ENCODE measurements at regions not wholly inside any gene's neighbourhood (a gene's known extent, or its start where the extent isn't known, plus 50 kb on each side); places are given as distances from the start of the nearest gene placed in this dataset.
A peak's percentile ranks its signal among the peaks of the same experiment; 100 is the strongest.

DNA sequence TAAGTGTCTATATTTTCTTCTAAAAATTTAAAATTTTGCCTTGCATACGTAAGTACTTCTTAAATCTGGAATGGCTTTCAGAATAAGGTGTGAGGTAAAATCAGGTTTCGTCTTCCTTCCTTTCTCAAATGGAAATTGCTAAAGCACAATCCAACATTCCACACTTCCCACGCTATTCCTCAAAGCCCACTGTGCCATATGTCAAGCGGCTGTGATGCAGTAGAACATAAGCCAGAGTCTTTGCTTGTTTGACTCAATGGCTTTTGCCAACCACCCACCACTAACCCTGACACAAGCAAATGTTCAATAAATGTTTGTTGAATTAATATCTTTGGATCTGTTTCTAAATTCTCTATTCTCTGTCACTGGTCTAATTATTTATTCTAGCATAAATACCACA is 1199.7 kb upstream of the TENM3 start:
- in situ Hi-C loops (cut with MboI; ENCODE audit: low pct_unique_long_range_greater_than_20kb in 2 of 9, low sequenced_read_pairs in 9 of 9, unreplicated experiment in 9 of 9) = no loop called here
- no peaks in the 10 kb centered on the region for H3K4me1 ChIP-seq (replicated peaks in 1 of 2)
- H3K27ac ChIP-seq = no peak overlapping the region
- no peak for ATAC-seq (replicated peaks in 6 of 8)
- 22 to 100% (median 90%) methylated on average over 2 to 4 of the region's 4 CpGs for WGBS, 10 experiments
- H3K4me3 ChIP-seq = no peak overlapping the region

DNA sequence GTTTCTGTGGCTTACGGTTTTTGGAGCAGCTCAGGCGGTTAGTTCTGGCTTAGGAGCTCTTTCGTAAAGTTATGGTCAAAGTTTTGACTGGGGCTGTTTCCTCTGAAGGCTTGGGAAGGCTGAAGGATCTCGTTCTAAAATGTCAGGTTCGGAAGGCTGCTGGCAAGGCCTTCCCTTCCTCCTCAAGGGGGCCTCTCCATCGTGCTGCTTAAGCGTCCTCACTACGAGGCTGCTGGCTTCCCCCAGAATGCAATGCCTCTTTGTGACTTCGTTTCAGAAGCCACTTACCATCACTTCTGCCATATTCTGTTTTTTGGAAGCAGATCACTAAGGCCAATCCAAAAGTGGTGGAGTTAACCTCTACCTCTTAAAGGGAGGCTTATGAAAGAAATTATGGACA is 1196.4 kb upstream of the TENM3 start:
- ATAC-seq (replicated peaks in 6 of 8) = no peak
- in situ Hi-C loops (cut with MboI; ENCODE audit: low pct_unique_long_range_greater_than_20kb in 2 of 9, low sequenced_read_pairs in 9 of 9, unreplicated experiment in 9 of 9) = no loop called here
- Histone ChIP-seq H3K27ac (no peak overlapping the region), H3K4me3 (no peak overlapping the region), H3K4me1 (replicated peaks in 1 of 2) (no peaks in the 10 kb centered on the region)
- WGBS, 10 experiments = 14 to 100% (median 86%) methylated on average over 3 to 9 of the region's 9 CpGs; no CpG with 5 or more reads in 2 of the 10 experiments

DNA sequence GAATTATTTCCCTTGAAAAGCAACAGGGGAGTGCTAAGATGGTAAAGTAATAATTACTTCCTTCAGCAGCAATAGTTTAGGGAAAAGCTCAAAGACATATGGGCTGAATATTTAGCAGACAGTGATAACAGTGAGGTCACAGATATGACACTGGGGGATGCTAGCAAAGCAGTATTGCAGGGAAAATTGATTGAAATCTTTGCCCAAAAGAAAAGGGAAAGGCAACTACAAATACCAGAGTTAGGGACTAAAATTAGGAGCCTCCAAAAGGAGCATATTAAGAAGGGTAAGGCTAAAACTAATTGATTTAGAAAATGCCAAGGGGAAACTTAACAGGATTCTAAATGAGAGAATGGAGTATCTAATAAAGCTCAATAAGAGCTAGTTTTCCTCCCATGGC is 1191.3 kb upstream of the TENM3 start:
- in situ Hi-C loops (cut with MboI; ENCODE audit: low pct_unique_long_range_greater_than_20kb in 2 of 9, low sequenced_read_pairs in 9 of 9, unreplicated experiment in 9 of 9) = no loop called here
- H3K4me1 ChIP-seq (replicated peaks in 1 of 2) = no peaks in the 10 kb centered on the region
- no peak overlapping the region for H3K27ac ChIP-seq
- no peak overlapping the region for H3K4me3 ChIP-seq
- no peak for ATAC-seq (replicated peaks in 6 of 8)

- ATAC-seq (replicated peaks in 6 of 8) = no peak
- 11 to 100% (median 71%) methylated on average over 1 of the region's 1 CpG; no CpG with 5 or more reads in 1 of the 10 experiments for WGBS, 10 experiments
- Histone ChIP-seq H3K4me1 (replicated peaks in 1 of 2) (peaks cover 0 to 5% of the 10 kb centered on the region in 2 donors), H3K27ac (no peak overlapping the region), H3K4me3 (no peak overlapping the region)
- in situ Hi-C loops (cut with MboI; ENCODE audit: low pct_unique_long_range_greater_than_20kb in 2 of 9, low sequenced_read_pairs in 9 of 9, unreplicated experiment in 9 of 9) = no loop called here
Observed at GRCh38 chr4:181061787-181062186, 1181.4 kb upstream of the TENM3 start.

DNA sequence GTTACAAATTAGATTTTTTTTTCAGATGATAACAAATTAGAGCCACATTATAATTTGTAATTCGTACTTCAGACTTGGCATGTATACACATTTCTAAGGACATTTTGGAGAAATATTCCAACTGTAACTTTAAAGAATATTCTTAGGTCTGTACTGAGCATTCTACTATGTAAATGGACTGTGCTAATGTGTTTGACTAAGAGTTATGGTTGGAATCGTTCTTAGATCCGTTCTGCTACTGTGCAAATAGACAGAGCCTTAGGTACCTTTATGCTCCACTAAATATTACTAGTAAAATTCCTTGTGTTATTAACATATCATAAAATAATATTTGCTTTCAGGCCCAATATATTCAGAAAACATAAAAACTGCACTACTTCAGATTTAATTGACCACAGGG is 1180.0 kb upstream of the TENM3 start:
- WGBS, 10 experiments = 0 to 100% (median 63%) methylated on average over 1 to 3 of the region's 3 CpGs
- H3K4me1 ChIP-seq (replicated peaks in 1 of 2) = peaks cover 0 to 5% of the 10 kb centered on the region in 2 donors
- ATAC-seq (replicated peaks in 6 of 8) = peak in 3 of 8 experiments; percentile 63 to 99 (median 73)
- H3K27ac ChIP-seq = no peak overlapping the region
- in situ Hi-C loops (cut with MboI; ENCODE audit: low pct_unique_long_range_greater_than_20kb in 2 of 9, low sequenced_read_pairs in 9 of 9, unreplicated experiment in 9 of 9) = no loop called here
- H3K4me3 ChIP-seq = no peak overlapping the region

- peaks cover 6 to 22% of the 10 kb centered on the region in 2 donors for H3K4me1 ChIP-seq (replicated peaks in 1 of 2)
- H3K4me3 ChIP-seq = no peak overlapping the region
- H3K27ac ChIP-seq = peak overlapping the region in 1 of 2 donors; percentile 50
- in situ Hi-C loops (cut with MboI; ENCODE audit: low pct_unique_long_range_greater_than_20kb in 2 of 9, low sequenced_read_pairs in 9 of 9, unreplicated experiment in 9 of 9) = no loop called here
- ATAC-seq (replicated peaks in 6 of 8) = no peak
Observed at GRCh38 chr4:181077341-181077740, 1165.9 kb upstream of the TENM3 start.

- WGBS, 10 experiments = 0 to 71% (median 33%) methylated on average over 1 of the region's 1 CpG; no CpG with 5 or more reads in 5 of the 10 experiments
Observed at GRCh38 chr4:181078196-181078595, 1165.0 kb upstream of the TENM3 start.

GRCh38 chr4:181083757-181084361 is 1159.3 kb upstream of the TENM3 start:
- no peak overlapping the region for H3K4me3 ChIP-seq
- no peak overlapping the region for H3K27ac ChIP-seq
- peak in 3 of 8 experiments; percentile 36 to 83 (median 55) for ATAC-seq (replicated peaks in 6 of 8)
- WGBS, 10 experiments = 4 to 100% (median 82%) methylated on average over 1 to 6 of the region's 6 CpGs; no CpG with 5 or more reads in 1 of the 10 experiments
- H3K4me1 ChIP-seq (replicated peaks in 1 of 2) = no peaks in the 10 kb centered on the region
- in situ Hi-C loops (cut with MboI; ENCODE audit: low pct_unique_long_range_greater_than_20kb in 2 of 9, low sequenced_read_pairs in 9 of 9, unreplicated experiment in 9 of 9) = no loop called here

More at GRCh38 chr4:181078196-181078595, 1165.0 kb upstream of the TENM3 start:
- Histone ChIP-seq H3K4me3 (no peak overlapping the region), H3K4me1 (replicated peaks in 1 of 2) (peaks cover 6 to 22% of the 10 kb centered on the region in 2 donors), H3K27ac (no peak overlapping the region)
- in situ Hi-C loops (cut with MboI; ENCODE audit: low pct_unique_long_range_greater_than_20kb in 2 of 9, low sequenced_read_pairs in 9 of 9, unreplicated experiment in 9 of 9) = no loop called here
- peak in 6 of 8 experiments; percentile 42 to 98 (median 98) for ATAC-seq (replicated peaks in 6 of 8)

DNA sequence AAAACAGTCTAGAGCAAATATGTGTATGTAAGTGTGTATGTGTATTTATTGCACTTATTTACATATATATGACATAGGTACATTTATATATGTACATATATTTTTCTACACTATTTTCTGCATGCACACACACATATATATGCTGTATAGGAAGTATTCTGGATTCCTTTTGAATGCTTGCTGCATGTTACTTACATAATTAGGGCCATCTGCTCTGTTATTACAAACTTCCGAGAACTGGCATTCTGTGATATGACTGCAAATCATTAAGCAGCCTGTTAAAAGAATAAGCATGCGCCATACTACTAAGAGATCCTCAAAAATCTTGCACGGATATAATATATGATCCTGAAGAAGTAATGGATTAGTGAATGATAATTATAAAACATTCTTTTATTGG is 1157.6 kb upstream of the TENM3 start:
- ATAC-seq (replicated peaks in 6 of 8) = peak in 3 of 8 experiments; percentile 8 to 88 (median 16)
- in situ Hi-C loops (cut with MboI; ENCODE audit: low pct_unique_long_range_greater_than_20kb in 2 of 9, low sequenced_read_pairs in 9 of 9, unreplicated experiment in 9 of 9) = no loop called here
- H3K27ac ChIP-seq = no peak overlapping the region
- H3K4me3 ChIP-seq = no peak overlapping the region
- no peaks in the 10 kb centered on the region for H3K4me1 ChIP-seq (replicated peaks in 1 of 2)
- WGBS, 10 experiments = 0 to 95% (median 72%) methylated on average over 2 to 3 of the region's 3 CpGs; no CpG with 5 or more reads in 2 of the 10 experiments

DNA sequence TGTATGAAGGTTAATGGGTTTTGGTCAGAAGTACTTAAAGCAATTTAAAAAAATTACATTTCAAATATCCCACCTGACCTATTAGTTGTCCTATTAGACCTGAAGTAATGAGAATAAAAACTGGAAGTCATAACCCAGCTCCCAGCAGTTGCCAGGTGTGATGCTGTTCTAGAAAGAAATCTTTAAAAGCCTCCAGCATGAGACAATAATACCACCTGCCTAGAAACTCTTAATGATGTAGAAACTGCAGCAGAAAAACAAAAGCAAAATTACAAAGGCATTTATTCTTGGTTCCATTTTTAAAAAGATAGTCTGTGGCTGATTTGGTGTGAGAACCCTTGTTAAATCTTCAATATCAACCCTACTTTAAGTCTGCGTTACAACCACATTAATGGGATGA is 1137.7 kb upstream of the TENM3 start:
- WGBS, 10 experiments = 14 to 100% (median 87%) methylated on average over 1 of the region's 1 CpG; no CpG with 5 or more reads in 2 of the 10 experiments
- H3K4me3 ChIP-seq = no peak overlapping the region
- no peak for ATAC-seq (replicated peaks in 6 of 8)
- H3K4me1 ChIP-seq (replicated peaks in 1 of 2) = no peaks in the 10 kb centered on the region
- in situ Hi-C loops (cut with MboI; ENCODE audit: low pct_unique_long_range_greater_than_20kb in 2 of 9, low sequenced_read_pairs in 9 of 9, unreplicated experiment in 9 of 9) = no loop called here
- no peak overlapping the region for H3K27ac ChIP-seq

GRCh38 chr4:181106398-181106797 is 1136.8 kb upstream of the TENM3 start:
- in situ Hi-C loops (cut with MboI; ENCODE audit: low pct_unique_long_range_greater_than_20kb in 2 of 9, low sequenced_read_pairs in 9 of 9, unreplicated experiment in 9 of 9) = no loop called here
- Histone ChIP-seq H3K4me1 (replicated peaks in 1 of 2) (no peaks in the 10 kb centered on the region), H3K4me3 (no peak overlapping the region), H3K27ac (no peak overlapping the region)
- WGBS, 10 experiments = 8 to 100% (median 88%) methylated on average over 1 to 2 of the region's 2 CpGs; no CpG with 5 or more reads in 1 of the 10 experiments
- ATAC-seq (replicated peaks in 6 of 8) = peak in 5 of 8 experiments; percentile 36 to 74 (median 46)

GRCh38 chr4:181108237-181108636 is 1135.0 kb upstream of the TENM3 start:
- no peak overlapping the region for H3K4me3 ChIP-seq
- H3K4me1 ChIP-seq (replicated peaks in 1 of 2) = no peaks in the 10 kb centered on the region
- WGBS, 10 experiments = 18 to 100% (median 72%) methylated on average over 1 to 2 of the region's 3 CpGs; no CpG with 5 or more reads in 1 of the 10 experiments
- H3K27ac ChIP-seq = no peak overlapping the region
- ATAC-seq (replicated peaks in 6 of 8) = no peak
- in situ Hi-C loops (cut with MboI; ENCODE audit: low pct_unique_long_range_greater_than_20kb in 2 of 9, low sequenced_read_pairs in 9 of 9, unreplicated experiment in 9 of 9) = no loop called here

- no peaks in the 10 kb centered on the region for H3K4me1 ChIP-seq (replicated peaks in 1 of 2)
- no peak overlapping the region for H3K27ac ChIP-seq
- WGBS, 10 experiments = 36 to 100% (median 90%) methylated on average over 2 to 4 of the region's 4 CpGs
- peak in 1 of 8 experiments; percentile 52 for ATAC-seq (replicated peaks in 6 of 8)
- in situ Hi-C loops (cut with MboI; ENCODE audit: low pct_unique_long_range_greater_than_20kb in 2 of 9, low sequenced_read_pairs in 9 of 9, unreplicated experiment in 9 of 9) = no loop called here
- H3K4me3 ChIP-seq = no peak overlapping the region
Observed at GRCh38 chr4:181119186-181119585, 1124.0 kb upstream of the TENM3 start.

DNA sequence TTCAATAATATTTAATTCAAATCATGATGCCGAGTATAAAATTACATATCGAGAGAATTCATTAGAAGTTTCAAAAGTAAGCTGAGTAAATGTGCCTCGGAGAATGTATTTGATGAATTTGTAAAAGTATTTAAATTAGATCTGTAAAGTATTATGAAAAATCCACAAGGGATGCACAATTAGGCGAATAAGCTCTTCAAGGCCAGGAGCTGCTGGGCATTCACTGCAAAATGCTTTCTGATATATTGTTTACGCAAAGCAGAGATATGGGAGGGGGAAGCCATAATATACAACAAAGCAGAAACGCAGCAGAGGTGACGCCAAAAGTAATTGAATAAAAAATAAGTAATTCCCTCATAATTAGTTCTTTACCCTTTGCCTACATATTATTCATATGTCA is 1121.5 kb upstream of the TENM3 start:
- no peak overlapping the region for H3K4me3 ChIP-seq
- no peaks in the 10 kb centered on the region for H3K4me1 ChIP-seq (replicated peaks in 1 of 2)
- 0 to 100% (median 85%) methylated on average over 2 to 7 of the region's 7 CpGs for WGBS, 10 experiments
- no peak overlapping the region for H3K27ac ChIP-seq
- peak in 2 of 8 experiments; percentile 5 to 87 for ATAC-seq (replicated peaks in 6 of 8)
- in situ Hi-C loops (cut with MboI; ENCODE audit: low pct_unique_long_range_greater_than_20kb in 2 of 9, low sequenced_read_pairs in 9 of 9, unreplicated experiment in 9 of 9) = no loop called here
